ENCODE measurements at regions not wholly inside any gene's neighbourhood (a gene's known extent, or its start where the extent isn't known, plus 50 kb on each side); places are given as distances from the start of the nearest gene placed in this dataset.

DNA sequence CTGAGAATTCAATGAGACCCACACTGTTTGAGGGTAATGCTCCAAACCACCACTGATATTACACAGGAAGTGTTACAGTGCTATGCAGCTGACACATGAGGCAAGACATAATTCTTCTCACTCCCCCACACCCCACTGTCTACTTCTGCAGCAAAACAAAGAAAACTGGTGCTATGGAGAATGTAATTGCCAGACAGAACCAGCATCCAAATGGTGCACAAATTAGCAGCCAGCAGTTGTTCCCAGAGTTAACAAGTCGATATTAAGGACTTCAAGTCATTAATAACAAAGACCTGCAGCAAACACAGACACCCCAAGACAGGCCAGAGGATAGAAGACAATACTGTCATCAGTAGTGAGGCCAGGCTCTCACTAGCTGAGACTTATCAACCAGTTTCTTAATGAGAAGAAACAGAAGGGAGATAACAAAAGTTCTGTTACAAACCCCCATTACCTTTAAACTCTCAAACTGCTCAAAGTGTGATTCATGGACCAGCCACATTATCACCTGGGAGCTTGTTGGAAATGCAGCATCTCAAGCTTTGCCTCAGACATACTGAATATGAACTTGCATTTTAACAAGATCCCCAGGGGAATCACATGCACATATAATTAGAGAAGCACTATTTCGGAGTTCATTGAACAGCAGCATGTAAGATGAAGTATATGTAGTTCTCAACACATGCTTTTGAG is 58.7 kb upstream of the FNDC3B start:
- TF ChIP-seq CTCF (IDR thresholded peaks at IDR 0.05) (no peak), EP300 (IDR thresholded peaks at IDR 0.05) (no peak)

All from esophagus muscularis mucosa (tissue), 3 donors.